ENCODE measurements at regions not wholly inside any gene's neighbourhood (a gene's known extent, or its start where the extent isn't known, plus 50 kb on each side); places are given as distances from the start of the nearest gene placed in this dataset.

GRCh38 chr16:49939495-49939894 is 83.6 kb upstream of the ZNF423 start:
- no peak for TF ChIP-seq CTCF (IDR thresholded peaks at IDR 0.05)
- TF ChIP-seq ZFX (IDR thresholded peaks at IDR 0.05; ENCODE audit: borderline replicate concordance), result no peak
